GM23248 (cell line): ENCODE measurements at regions not wholly inside any gene's neighbourhood (a gene's known extent, or its start where the extent isn't known, plus 50 kb on each side); places are given as distances from the start of the nearest gene placed in this dataset.

Experiments used
- EZH2 ChIP-seq: fragments of 200-600 bp; sonication (generic); IDR thresholded peaks from 2 replicates; pipeline ENCODE4 v1.6.1; 2018; ENCODE audit warnings: antibody characterized with exemption, mild to moderate bottlenecking; ENCODE audit not compliant: insufficient read depth, poor library complexity, severe bottlenecking
- EZH2phosphoT487 ChIP-seq: fragments of 200-600 bp; sonication (generic); IDR thresholded peaks from 2 replicates; pipeline ENCODE4 v1.6.1; 2018; ENCODE audit warnings: antibody characterized with exemption, moderate library complexity, mild to moderate bottlenecking, low read depth; ENCODE audit not compliant: insufficient read depth

- TF ChIP-seq EZH2phosphoT487 (no peak), EZH2 (no peak)
Observed at GRCh38 chr15:62663547-62663946, 379.0 kb upstream of the TPM1 start.
